K562 (cell line): ENCODE measurements at regions not wholly inside any gene's neighbourhood (a gene's known extent, or its start where the extent isn't known, plus 50 kb on each side); places are given as distances from the start of the nearest gene placed in this dataset.
A peak's percentile ranks its signal among the peaks of the same experiment; 100 is the strongest.

Experiments used
- ATAC-seq: fragments of 200-7000 bp; cut with Tn5 transposase; 3 replicates; pipeline ENCODE4 v1.9.1; 2020; ENCODE audit warnings: moderate library complexity
- BruUV-seq: library from RNA; stranded (reverse); fragments of 400-500 nt; replicated peaks from 2 replicates; lab custom pipeline; 2021; lab: Mats Ljungman, UMichigan
- CTCF ChIA-PET: fragments of 300-600 bp; formaldehyde crosslinking; extraction: SDS; loops from one replicate; lab custom pipeline; 2021; ENCODE audit warnings: low intra/inter-chr PET ratio; lab: Yijun Ruan, JAX
- POLR2A ChIA-PET: fragments of 300-600, 350-650 bp; sonication (Branson Sonifier 250); formaldehyde crosslinking; extraction: SDS; loops from one replicate; lab custom pipeline; 2021; ENCODE audit warnings: antibody characterized with exemption, inconsistent platforms; lab: Yijun Ruan, JAX
- DNase-seq, 4 experiments: peaks; one replicate each; pipeline versions ENCODE4 v3.0.0 to v3.0.0-alpha.2; 2011 to 2018; ENCODE audit warnings: low spot score in 3 of 4, mixed read lengths in 3 of 4; ENCODE audit errors: extremely low read depth in 1 of 4
- FAIRE-seq: peaks from 2 replicates; lab custom pipeline; 2011; peaks lifted over from hg19 to GRCh38; lab: Jason Lieb, UNC
- H2AFZ ChIP-seq: 2 replicates; pipeline ENCODE4 v1.6.0; 2011; ENCODE audit warnings: low read depth, low read length, control low read depth, inconsistent platforms
- H3K27ac ChIP-seq: fragments of 200-600 bp; 3 replicates; pipeline ENCODE4 v1.8.0; 2011; ENCODE audit warnings: low read depth, mild to moderate bottlenecking, control low read depth, inconsistent platforms, low read length, moderate library complexity, mixed read lengths; ENCODE audit errors: extremely low read depth
- H3K27me3 ChIP-seq, 2 experiments: fragments of 300-600 bp in 1 of 2; 2 replicates in 1 of 2; 3 replicates in 1 of 2; pipeline versions ENCODE4 v1.6.0 to v1.8.0; 2011; ENCODE audit warnings: inconsistent platforms in 2 of 2, low read length in 2 of 2, mild to moderate bottlenecking in 1 of 2, mixed read lengths in 1 of 2, moderate library complexity in 1 of 2; ENCODE audit not compliant: control insufficient read depth in 2 of 2, insufficient read depth in 2 of 2
- H3K36me3 ChIP-seq: fragments of 300-600 bp; 3 replicates; pipeline ENCODE4 v1.8.0; 2011; ENCODE audit warnings: mild to moderate bottlenecking, low read length, inconsistent platforms; ENCODE audit not compliant: control insufficient read depth, insufficient read depth
- H3K4me1 ChIP-seq, 2 experiments: fragments of 200-600 bp in 1 of 2; replicated peaks in 1 of 2; 2 replicates in 1 of 2; 3 replicates in 1 of 2; pipeline versions ENCODE4 v1.5.1 to v1.8.0; 2011; ENCODE audit warnings: inconsistent platforms in 2 of 2, low read length in 2 of 2, mild to moderate bottlenecking in 1 of 2, mixed read lengths in 1 of 2, moderate library complexity in 1 of 2; ENCODE audit not compliant: control insufficient read depth in 2 of 2, insufficient read depth in 2 of 2
- H3K4me2 ChIP-seq: 2 replicates; pipeline ENCODE4 v1.6.1; 2011; ENCODE audit warnings: low read length, control low read depth, inconsistent platforms, mixed read lengths; ENCODE audit not compliant: insufficient read depth
- H3K4me3 ChIP-seq: fragments of 200-600 bp; sonication (generic), shearing (Covaris generic); 2 replicates; pipeline ENCODE4 v1.5.1; 2016; ENCODE audit warnings: control low read depth, inconsistent platforms
- H3K79me2 ChIP-seq: fragments of 200-600 bp; 3 replicates; pipeline ENCODE4 v1.8.0; 2011; ENCODE audit warnings: low read length, inconsistent platforms; ENCODE audit not compliant: control insufficient read depth, insufficient read depth
- H3K9ac ChIP-seq, 2 experiments: 2 replicates each; pipeline versions ENCODE4 v1.6.0 to v1.6.1; 2011; ENCODE audit warnings: low read depth in 2 of 2, low read length in 2 of 2, control low read depth in 1 of 2, inconsistent platforms in 1 of 2, mild to moderate bottlenecking in 1 of 2, mixed read lengths in 1 of 2; ENCODE audit not compliant: insufficient read depth in 1 of 2
- H3K9me1 ChIP-seq: one replicate; pipeline ENCODE4 v1.6.0; 2011; ENCODE audit warnings: inconsistent platforms, mild to moderate bottlenecking, low read length, moderate library complexity; ENCODE audit not compliant: control insufficient read depth, insufficient read depth
- H3K9me3 ChIP-seq: replicated peaks from 2 replicates; pipeline ENCODE4 v1.5.1; 2011; ENCODE audit warnings: low read depth, low read length, inconsistent platforms; ENCODE audit not compliant: control insufficient read depth, insufficient read depth
- H4K20me1 ChIP-seq: replicated peaks from 2 replicates; pipeline ENCODE4 v1.6.1; 2011; ENCODE audit warnings: low read length, inconsistent platforms, mixed read lengths; ENCODE audit not compliant: control insufficient read depth, insufficient read depth
- C11orf30 ChIP-seq: fragments of 450-650 bp; IDR thresholded peaks from 2 replicates; pipeline ENCODE4 v1.6.1; 2016; ENCODE audit warnings: low read depth, mild to moderate bottlenecking
- CBX3 ChIP-seq, 2 experiments: IDR thresholded peaks; 1 replicate in 1 of 2; 2 replicates in 1 of 2; pipeline ENCODE4 v1.6.1; 2012; ENCODE audit warnings: inconsistent platforms in 2 of 2, low read length in 2 of 2, borderline replicate concordance in 1 of 2, control low read depth in 1 of 2
- FOXK1 ChIP-seq: sonication (generic); formaldehyde crosslinking; IDR thresholded peaks from 2 replicates; pipeline ENCODE4 v1.8.0; 2022; ENCODE audit warnings: missing genetic modification reagents, mild to moderate bottlenecking, borderline replicate concordance
- GABPB2 ChIP-seq: fragments of 250-450 bp; sonication (Bioruptor Pico); conservative IDR thresholded peaks from 2 replicates; pipeline ENCODE4 v1.5.1; 2021; ENCODE audit warnings: mild to moderate bottlenecking
- MAFG ChIP-seq: fragments of 450-650 bp; conservative IDR thresholded peaks from 2 replicates; pipeline ENCODE4 v1.6.1; 2016; ENCODE audit warnings: missing genetic modification characterization, missing compliant biosample characterization
- NR3C1 ChIP-seq: sonication (generic); formaldehyde crosslinking; IDR thresholded peaks from 2 replicates; pipeline ENCODE4 v1.8.1; 2022; ENCODE audit warnings: missing genetic modification reagents
- POLR2AphosphoS2 ChIP-seq: IDR thresholded peaks from 2 replicates; pipeline ENCODE4 v1.6.1; 2012; ENCODE audit warnings: low read length, improper control_type of control experiment
- POLR2H ChIP-seq: IDR thresholded peaks from 2 replicates; pipeline ENCODE4 v1.6.1; 2016; ENCODE audit warnings: missing genetic modification characterization, low read depth, mild to moderate bottlenecking, control low read depth, missing compliant biosample characterization, moderate library complexity
- RBM17 ChIP-seq: fragments of 200-400 bp; formaldehyde crosslinking; IDR thresholded peaks from 2 replicates; pipeline ENCODE4 v1.6.1; 2017; ENCODE audit warnings: low read depth, mild to moderate bottlenecking, low read length, borderline replicate concordance
- TRIM28 ChIP-seq: fragments of 450-650 bp; IDR thresholded peaks from 2 replicates; pipeline ENCODE4 v1.6.1; 2017
- ZNF133 ChIP-seq: fragments of 250-450 bp; sonication (Bioruptor Pico); IDR thresholded peaks from 2 replicates; pipeline ENCODE4 v1.4.0; 2020; ENCODE audit warnings: mild to moderate bottlenecking
- ZNF253 ChIP-seq: fragments of 250-450 bp; sonication (Bioruptor Pico); conservative IDR thresholded peaks from 2 replicates; pipeline ENCODE4 v1.6.1; 2021; ENCODE audit warnings: mild to moderate bottlenecking
- ZNF316 ChIP-seq: fragments of 450-650 bp; IDR thresholded peaks from 2 replicates; pipeline ENCODE4 v1.6.1; 2016
- WGBS: fragments of 100-300 bp; shearing (Covaris generic); methylation state at CpG from one replicate; pipeline ENCODE4 v1.1.6; 2016; ENCODE audit warnings: low coverage, mixed read lengths; ENCODE audit not compliant: insufficient coverage; ENCODE audit errors: missing lambda C conversion rate; 5-methylcytosine and 5-hydroxymethylcytosine counted together
- in situ Hi-C: fragments of 300-500 bp; cut with MboI; formaldehyde crosslinking; loops from 4 replicates; pipeline ENCODE4 v1.15.0; 2018; ENCODE audit warnings: inconsistent platforms, mixed read lengths
- intact Hi-C: fragments of 100-400 bp; cut with micrococcal nuclease; formaldehyde crosslinking; loops from 2 replicates; pipeline ENCODE4 v1.14.2; 2022
- TF ChIP-seq, protein P1 (sequence below): fragments of 450-650 bp; conservative IDR thresholded peaks from 2 replicates; pipeline ENCODE4 v1.6.1; 2016; ENCODE audit warnings: missing genetic modification characterization, low read depth, mild to moderate bottlenecking, missing compliant biosample characterization, moderate library complexity

DNA sequence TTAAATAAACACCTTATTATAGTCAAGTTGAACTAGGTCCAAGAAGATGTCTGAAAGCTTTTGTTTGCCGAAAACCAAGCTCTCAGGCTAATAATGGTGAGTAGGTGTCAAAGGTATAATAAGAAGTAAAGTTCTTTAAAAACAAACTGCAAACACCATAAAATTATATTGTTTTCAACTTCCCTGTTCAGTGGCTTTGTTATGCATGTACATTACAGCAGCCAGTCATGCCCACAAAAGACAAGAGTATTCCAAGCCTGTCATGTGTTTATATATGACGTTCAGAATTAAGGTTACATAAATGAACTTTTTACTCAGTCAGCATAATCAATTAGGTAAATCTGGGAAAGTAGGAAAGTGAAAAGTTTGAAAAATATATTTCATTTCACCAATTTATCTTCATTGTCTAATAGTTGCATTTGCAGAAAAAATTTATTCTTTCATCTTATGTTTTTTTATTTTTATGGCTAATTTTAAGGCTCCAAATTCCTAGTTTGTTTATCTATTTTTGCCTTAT is 928.7 kb upstream of the SOX9 start:
- H3K4me3 ChIP-seq = no peak overlapping the region
- no peak overlapping the region for H3K4me2 ChIP-seq
- DNase-seq = no peak
- no peaks in the 10 kb centered on the region for H3K36me3 ChIP-seq
- H2AFZ ChIP-seq = no peak overlapping the region
- H3K27me3 ChIP-seq = no peaks in the 10 kb centered on the region
- ATAC-seq = no peak
- intact Hi-C loops (no loop called here), in situ Hi-C loops (no loop called here)
- no peaks in the 10 kb centered on the region for H3K9me1 ChIP-seq
- H3K27ac ChIP-seq = no peak overlapping the region
- no peaks in the 10 kb centered on the region for H4K20me1 ChIP-seq
- ChIA-PET POLR2A (no interaction called here), CTCF (no interaction called here)
- no peak for FAIRE-seq
- TF ChIP-seq POLR2AphosphoS2 (no peak), ZNF253 (CRISPR knock-in tag) (no peak), CBX3 (IDR thresholded peaks at IDR 0.05; ENCODE audit: borderline replicate concordance in 1 of 2, low read length in 2 of 2) (no peak), NR3C1 (CRISPR knock-in tag) (no peak), FOXK1 (CRISPR knock-in tag) (no peak), RBM17 (no peak), TRIM28 (no peak), GABPB2 (CRISPR knock-in tag) (no peak), C11orf30 (peak; percentile 17; the same call in 1 of the 2 replicates), MAFG (tag) (0 out of 2 replicates have a peak, but pooled peaks have one; percentile 12), ZNF316 (peak; percentile 58; the same call in 1 of the 2 replicates), ZNF133 (no peak), POLR2H (tag) (no peak)
- TF ChIP-seq, protein P1, sequence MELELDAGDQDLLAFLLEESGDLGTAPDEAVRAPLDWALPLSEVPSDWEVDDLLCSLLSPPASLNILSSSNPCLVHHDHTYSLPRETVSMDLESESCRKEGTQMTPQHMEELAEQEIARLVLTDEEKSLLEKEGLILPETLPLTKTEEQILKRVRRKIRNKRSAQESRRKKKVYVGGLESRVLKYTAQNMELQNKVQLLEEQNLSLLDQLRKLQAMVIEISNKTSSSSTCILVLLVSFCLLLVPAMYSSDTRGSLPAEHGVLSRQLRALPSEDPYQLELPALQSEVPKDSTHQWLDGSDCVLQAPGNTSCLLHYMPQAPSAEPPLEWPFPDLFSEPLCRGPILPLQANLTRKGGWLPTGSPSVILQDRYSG (tag) = no peak
- H3K4me1 ChIP-seq = no peaks in the 10 kb centered on the region
- no peaks in the 10 kb centered on the region for H3K79me2 ChIP-seq
- 0% methylated on average over 2 of the region's 2 CpGs for WGBS
- BruUV-seq = no TSS peak
- H3K9me3 ChIP-seq = peaks cover 3% of the 10 kb centered on the region; the same call in 1 of the 2 replicates
- H3K9ac ChIP-seq = no peak overlapping the region
